DMS79 (cell line): ENCODE measurements at regions not wholly inside any gene's neighbourhood (a gene's known extent, or its start where the extent isn't known, plus 50 kb on each side); places are given as distances from the start of the nearest gene placed in this dataset.

Experiments
- DNase-seq: peaks from one replicate; lab custom pipeline; 2025; lab: John Stamatoyannopoulos, UW

DNA sequence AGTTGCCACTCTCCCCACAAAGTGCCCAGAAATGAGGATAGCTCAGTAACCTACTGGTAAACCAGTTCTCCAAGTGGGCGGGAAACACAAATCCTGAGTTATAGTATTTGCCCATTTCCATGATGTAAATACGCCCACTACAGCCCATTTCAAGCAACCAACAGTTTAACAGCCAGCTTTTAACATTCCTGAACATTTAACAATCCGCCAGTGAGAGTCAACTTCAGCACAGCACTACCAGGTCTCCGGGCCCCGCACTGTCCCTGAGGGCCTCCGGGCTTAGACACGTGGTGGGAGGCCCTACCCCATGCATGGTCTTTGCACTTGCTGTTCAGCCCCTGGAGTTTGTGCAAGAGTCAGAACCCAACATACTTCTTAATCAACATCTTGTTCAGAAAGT is 132.0 kb upstream of the CTTNBP2NL start:
- no peak for DNase-seq

DNA sequence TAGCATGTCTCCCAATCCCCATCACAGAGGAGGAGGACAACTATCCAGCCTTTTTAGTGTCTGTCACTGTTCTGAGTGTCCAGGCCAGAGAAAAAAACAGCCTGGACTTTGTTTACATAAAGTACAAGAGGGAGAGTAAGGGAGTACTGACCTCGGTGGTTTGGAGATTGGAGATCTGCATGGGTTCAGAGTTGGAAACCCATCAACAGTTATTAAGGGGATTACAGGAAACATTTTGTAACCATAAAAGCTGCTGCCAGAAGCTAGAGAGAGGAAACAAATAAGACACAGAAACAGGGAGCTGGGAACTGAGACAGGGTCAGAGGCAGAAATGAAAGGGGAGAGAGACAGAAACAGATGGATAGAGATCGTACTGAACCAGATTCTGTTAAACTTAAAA is 131.5 kb upstream of the CTTNBP2NL start:
- no peak for DNase-seq

DNA sequence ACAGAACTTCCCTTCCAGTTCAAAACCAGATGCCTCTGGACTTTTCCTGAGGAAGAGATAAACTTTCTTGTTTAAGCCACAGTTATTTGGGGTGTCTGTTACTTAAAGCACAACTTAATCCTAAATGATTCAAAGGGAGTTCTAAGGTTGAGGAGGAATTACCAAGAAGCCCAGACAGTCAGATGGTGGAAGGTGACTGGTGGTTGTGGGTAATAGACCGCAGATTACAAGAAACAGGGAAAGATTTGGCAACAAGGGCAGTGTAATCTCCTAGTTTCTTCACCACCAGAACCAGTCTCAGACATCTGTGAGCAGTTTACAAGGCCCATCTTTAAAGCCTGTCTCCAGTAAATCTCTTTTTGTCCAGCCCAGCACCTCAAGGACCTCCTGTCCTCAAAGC is 130.1 kb upstream of the CTTNBP2NL start:
- DNase-seq = no peak

DNA sequence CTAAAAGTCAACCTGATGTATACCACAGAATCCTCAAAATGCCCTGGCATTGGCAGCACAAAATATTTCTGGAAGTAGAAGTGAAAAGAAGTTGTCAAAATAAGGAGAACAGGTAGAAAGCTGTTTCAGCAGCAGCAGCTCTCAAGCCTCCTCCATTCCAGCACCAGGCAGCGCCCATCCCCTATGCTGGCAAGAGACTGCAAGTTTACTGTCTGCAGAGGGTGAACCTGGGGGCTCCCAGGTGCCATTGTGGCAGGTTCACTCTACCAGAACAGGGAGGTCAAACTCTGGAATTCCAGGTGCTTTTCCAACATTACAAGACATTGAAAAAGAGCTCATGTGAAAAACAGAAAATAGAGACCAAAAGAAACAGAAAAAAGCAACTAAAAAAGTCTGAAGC is 128.8 kb upstream of the CTTNBP2NL start:
- no peak for DNase-seq

DNA sequence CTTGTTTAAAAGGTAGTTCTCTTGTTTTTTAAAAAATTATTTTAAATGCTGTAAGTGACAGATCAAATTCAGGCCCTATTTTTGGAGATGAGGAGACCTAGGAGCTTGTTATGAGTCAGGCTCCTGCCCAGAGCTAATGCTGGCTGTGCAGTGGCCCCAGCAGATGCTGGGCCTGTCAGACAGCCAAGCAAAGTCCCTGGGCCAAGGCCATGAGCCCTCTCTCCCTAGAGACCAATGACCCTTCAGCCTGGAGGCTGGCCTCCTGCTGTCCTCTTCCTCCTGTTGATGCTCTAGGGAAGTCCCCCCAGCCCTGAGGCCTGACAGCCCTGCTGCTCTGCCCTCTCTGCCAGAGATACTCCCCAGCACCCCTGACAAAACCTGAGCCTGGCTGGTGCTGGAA is 128.1 kb upstream of the CTTNBP2NL start:
- DNase-seq = no peak

DNA sequence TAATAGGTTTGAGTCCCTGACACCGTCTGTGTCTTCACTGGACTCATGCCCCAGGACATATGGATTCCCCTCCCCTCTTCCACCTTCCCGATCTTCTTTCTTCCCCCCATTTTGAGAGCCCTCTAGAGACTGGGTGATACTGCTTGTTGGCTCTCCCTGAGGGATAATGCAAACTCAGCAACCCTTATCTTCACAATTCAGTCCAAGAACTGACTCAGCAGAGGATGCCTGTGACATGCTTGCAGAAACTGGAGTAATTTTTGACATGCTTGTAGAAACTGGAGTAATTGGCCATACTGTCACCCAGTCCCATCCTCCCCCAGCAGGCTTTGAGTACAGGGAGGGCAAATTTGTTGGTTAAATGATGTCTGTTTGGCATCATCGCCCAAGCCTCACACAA is 127.6 kb upstream of the CTTNBP2NL start:
- DNase-seq = no peak

DNA sequence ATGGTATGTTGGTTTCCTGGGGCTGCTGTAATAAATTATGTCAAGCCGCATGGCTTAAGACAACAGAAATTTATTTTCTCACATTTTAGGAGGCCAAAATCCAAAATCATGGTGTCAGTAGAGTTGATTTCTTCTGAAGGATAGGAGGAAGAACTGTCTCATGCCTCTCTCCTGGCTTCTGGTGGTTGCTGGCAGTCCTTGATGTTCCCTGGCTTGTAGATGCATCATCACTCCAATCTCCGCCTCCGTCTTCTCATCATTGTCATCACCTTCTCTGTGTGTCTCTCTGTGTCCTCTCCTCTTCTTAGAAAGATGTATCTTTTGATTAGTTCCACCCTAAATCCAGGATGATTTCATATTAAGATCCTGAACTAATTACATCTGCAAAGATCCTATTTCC is 124.7 kb upstream of the CTTNBP2NL start:
- DNase-seq = no peak

DNA sequence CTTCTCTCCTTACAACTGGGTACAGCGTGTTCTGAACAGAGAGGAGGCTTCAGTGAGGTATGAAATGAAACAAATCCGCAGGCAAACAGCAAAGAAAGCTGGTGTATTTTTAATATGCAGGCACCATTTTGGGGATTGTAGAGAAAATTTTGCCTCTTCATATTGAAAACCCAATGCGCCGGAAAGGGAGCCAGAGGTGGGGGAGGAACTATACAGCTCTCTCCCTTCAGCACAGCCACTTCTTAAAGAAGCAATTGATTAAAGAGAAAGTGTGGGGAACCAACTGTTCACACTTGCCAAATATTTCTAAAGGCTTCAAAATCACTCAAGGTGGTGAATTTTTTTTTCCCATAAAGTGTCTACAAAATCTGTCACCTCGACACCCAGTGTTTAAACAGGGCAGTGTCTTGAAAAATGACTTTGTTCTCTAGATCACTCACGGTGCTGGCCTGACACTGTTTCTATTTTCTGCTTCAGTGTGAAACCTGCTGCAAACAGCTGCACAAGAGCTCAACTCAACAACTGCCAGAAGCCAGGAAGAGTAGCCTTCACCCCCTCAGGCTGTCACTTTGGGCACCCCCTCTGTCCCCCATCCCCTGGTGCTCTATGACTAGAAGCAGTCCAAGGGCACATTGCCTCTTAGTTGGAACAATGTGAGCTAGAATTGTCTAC is 123.8 kb upstream of the CTTNBP2NL start:
- no peak for DNase-seq

DNA sequence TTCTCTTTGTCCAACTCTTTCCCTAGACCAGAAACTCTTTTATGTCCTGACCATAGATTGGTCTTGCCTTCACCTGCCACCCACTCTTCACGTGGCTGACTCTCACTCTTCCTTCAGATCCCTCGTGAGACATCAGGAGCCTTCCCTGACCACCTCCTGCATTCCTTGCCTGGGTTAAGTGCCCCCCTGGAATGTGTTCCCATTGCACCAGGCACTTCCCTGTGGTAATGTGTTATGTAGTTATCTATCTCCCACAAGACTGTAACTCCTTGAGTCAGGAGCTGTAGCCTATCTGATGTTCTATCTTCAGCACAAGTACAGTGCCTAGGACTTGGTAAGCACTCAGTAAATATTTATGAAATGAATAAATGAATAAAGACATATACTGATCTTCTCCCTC is 111.2 kb upstream of the CTTNBP2NL start:
- DNase-seq = no peak

DNA sequence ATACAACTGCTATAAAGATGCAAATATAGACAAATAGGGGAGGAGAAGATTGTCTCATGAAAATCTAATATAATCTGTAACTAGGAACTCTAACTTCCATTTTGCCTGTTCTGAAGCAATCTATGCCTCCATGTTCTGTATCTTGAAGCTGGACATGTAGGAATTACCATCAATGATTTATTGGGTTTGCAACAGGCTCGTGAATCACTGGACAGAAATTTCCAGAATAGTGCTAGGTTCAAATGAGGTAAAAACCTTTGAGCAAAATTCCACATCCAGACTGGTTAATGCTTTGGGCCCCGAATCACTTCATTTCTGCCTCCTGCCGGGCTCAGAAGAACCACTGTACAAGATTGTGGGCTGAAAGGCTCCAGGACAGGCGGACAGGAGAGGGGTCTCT is 110.7 kb upstream of the CTTNBP2NL start:
- no peak for DNase-seq

DNA sequence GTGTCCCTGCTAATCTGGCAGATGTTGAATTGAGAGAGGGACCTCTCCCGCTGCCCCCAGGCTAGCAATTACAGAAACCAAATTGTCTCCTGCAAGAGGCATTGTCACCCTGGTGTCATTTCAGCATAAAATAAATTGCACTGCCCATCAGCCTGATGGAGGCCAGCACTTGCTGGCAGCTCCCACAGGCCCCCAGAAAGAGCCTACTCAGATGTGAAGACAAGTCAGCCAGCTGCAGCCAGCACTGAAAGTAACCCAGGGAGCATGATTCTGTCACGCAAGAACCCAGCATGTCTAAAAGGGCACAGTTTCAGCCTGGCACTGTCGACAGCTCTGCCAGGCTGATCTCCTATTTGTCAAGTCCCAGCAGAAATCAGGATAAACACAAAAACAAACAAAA is 110.3 kb upstream of the CTTNBP2NL start:
- no peak for DNase-seq

DNA sequence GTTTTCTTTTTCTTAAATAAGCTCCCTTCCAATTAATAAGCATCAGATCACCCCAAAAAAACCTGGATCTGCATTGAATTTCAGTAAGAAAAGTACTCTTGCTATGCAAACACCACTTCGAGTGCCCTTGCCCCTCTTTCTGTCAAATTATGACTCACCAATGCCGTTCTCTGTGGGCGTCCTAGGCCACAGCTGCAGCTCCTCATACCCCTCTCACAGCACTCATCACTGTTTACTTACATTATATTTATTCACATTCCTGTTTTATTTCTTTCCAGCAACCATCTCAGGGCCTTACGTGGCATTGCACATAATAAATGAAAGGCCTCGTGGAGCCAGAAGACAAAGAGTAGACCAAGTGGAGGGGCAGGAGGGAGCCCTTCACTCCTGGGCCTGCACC is 99.1 kb upstream of the CTTNBP2NL start:
- DNase-seq = peak; percentile 14

DNA sequence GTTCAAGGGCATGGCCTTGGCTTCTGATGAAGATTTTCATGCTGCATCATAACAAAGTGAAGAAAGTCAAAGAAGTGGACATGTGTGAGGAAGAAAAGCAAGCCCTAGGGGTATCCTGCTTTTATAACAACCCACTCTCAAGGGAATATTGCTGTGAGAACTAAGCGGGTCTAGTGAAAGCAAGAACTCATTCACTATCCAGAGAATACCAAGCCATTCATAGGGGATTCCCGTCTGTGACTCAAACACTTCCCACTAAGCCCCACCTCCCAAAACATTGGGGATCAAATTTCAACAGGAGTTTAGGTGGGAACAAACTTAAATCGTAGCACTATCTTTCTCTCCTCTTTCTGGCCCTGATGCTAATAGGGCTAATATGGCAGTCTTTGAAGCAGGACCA is 98.5 kb upstream of the CTTNBP2NL start:
- no peak for DNase-seq

DNA sequence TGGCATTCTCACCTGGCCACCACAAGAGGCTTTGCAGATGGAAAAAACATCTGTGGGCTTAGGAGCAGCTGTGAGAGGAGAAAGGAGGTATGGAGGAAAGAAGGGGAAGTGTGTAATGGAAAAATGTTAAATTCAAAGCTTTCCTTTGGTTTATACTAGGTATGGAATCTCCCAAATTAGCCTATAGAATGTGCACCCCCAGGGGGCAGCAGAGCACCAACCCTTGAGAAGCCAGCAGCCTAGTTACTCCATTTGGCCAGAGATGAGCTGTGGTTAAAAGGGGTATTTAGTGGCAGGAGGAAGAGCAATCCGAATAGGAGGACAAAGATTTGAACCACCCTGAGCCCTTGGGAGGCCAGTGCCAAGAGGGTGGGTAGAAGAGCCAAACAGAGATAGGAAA is 97.5 kb upstream of the CTTNBP2NL start:
- DNase-seq = peak; percentile 4

DNA sequence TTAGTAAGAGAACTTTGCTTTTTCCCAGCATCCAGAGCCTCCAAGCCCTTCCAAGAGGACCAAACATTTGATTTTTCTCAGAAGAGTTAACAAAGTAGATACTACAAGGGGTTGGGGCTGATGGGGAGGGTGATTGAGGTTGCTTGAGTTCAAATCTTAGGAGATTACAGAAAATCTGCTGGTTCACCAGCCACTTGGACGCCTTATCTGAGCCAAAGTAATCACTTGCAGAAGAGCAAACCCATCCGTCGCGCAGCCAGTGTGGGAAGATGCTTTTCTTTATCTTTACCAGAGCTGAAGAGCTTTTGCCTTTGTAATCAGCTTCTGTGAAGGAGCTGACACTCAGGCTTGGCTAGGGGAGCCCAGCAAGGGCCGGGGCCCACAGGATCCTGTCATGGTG is 91.9 kb upstream of the CTTNBP2NL start:
- DNase-seq = no peak

DNA sequence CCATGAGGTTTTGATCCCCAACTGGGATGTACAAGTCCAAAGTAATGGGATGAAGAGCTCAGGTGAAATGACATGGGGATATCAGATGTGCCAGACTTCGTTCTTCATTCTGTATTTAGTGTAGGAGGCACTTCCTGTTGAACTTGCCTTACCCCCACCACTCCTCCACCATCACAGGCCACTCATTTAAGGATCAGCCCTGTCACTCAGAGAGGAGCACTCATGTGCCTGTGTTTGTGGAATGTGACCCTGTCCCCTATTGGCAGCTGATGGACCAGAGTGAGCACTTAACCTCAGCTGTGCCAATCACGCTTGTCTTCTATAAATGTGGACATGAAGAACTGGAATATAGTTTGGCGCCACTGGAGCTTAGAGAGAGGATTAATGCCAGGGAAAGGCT is 91.4 kb upstream of the CTTNBP2NL start:
- DNase-seq = no peak

DNA sequence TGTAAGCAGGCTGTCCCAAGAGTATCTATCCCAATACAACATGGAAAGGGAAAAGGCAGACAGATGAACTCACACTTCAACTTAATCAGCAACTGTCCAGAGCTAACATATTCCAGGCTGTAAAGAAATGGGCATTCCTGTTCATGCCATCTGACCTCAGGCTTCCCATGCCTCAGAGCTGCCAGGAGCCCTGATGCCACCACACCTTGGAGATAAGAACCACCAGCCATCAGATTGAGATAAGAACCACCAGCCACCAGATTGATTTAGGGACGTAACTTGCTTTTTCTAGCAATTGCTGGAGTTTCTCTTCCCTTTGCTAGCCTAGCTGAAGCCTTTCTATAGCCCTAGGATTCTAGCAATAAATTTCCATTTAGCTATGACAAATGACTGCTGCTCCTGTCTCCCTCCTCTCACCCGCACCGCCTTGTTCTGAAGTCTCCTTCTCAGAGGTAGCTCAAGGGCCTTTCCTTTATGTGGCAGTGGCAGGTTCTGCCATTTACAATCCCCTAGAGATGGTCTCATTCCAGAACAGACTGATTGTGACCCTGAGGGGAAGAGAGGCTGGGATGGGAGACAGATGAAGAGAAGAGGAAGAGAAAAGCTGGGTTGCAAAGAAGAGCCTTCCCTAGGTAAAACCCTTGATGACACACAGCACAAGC is 88.0 kb upstream of the CTTNBP2NL start:
- no peak for DNase-seq

DNA sequence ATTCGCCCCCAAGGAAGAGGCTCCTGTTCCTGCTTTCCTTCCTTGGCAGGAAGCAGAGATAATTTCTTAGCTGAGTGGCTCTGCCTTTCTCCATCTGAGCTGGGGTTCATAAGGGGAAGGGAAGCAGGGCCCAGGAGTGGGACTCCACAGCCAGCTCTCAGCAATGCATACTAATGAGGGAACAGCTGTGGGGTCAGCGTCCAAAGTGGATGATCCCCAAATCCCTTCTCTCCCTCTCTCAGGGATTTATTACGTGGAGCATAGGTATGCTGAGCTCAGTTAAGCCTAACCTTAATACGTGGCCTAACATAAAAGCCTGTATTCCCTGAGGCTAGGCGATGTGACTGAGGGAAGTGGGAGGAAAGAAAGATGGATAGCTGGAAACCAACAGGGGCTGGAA is 87.3 kb upstream of the CTTNBP2NL start:
- DNase-seq = no peak

DNA sequence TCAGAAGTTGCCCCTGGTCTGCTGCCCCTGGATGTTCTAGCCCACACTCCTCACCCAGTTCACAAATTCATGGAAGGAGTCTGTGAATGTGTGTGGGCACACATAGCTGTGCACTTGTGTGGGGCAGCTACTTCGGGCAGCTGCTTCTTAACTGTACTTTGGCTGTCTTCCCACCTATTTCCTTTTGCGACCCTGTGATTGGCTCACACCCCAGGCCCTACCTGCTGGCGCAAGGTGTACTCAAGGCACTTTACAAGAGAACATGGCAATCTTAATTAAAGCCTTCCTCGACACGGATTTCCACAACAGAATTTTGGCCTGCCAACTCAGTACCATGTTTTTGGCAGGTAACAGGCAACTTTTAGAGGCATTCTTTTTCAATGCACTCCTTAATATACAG is 86.5 kb upstream of the CTTNBP2NL start:
- DNase-seq = no peak

DNA sequence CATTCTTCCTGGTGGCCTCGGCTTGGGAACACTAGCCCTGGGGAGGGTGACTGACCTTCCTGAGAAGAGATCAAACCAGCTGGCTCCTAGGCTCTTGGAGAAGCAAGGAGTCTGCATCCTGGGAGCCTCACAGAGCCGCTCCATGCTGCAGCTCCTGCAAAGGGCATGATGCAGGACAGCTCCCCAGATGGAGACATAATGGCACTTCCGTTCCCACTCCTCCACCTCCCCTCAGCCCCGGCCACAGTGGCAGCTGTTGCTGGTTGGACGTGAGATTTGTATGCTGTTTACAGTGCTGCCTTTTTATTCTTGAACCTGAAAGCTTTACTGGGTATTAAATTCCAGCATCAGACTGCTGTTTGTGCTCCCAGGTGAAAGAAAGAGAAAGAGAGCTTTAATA is 83.7 kb upstream of the CTTNBP2NL start:
- no peak for DNase-seq

DNA sequence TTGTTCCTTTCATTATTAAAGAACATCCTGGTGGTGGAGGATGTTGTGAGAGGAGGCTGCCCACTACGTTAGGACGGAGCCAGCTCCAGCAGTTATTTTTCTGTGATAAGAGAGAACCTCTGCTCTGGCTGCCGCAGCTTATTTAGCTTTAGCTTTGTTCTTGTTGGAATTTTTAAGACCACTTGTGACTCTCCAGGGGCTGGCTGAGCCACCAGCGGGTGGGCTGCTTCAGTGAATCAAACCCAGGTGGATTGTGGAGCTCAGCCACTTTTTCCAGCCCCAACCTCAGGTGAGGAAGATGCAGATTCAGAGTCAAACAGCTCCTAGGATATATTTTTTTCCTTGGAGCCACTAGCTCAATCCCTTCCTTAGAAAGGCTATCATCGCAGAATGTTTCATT is 83.1 kb upstream of the CTTNBP2NL start:
- DNase-seq = no peak

DNA sequence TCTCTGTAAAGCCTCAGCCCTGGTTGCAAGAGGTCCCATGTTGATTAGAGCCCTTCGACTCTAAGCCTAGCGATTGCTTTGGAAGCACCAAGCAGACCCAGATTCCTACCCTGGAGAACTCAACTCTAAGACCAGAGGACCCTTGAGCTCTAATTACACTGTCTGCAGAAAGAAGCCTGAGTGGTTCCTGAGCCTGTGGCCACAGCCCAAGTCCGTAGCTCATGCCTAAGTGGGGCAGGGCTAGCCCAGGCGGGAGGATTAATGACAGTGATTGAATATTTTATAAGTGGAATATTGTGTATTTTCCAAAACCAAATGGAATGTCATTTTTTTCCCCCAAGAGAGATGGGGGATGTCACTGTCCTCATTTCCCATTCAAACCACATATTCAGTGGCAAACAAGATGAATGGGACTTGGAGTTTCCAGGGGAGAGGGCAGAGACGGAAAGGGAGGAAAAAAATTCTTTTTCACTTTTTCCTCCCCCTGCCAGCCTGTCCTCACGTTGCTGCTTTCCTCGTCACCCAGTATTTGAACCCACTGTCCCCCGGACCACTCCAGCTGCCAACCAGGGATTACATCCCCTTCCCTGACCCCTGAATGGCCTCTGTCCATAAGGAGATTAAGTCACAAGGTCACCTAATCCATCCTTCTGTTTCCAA is 79.6 kb upstream of the CTTNBP2NL start:
- peak; percentile 38 for DNase-seq

DNA sequence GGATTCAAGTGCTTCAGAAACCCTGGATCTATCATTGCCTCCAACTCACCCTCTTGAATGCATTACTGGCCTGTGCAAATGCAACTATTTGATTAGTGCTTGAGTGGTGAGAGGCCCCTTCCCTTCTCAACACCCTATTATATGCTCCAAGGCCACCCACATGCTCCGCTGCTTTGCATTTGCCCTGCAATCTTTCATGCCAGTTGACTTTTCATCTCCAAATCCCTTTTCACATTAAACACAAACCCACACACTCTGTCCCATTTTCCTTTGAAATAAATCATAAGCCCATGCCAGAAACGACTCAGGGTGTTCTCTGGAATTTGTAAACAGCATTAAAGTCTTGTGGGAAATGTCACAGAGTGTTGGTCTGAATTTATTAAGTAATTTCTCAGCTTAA is 78.9 kb upstream of the CTTNBP2NL start:
- DNase-seq = peak; percentile 47

DNA sequence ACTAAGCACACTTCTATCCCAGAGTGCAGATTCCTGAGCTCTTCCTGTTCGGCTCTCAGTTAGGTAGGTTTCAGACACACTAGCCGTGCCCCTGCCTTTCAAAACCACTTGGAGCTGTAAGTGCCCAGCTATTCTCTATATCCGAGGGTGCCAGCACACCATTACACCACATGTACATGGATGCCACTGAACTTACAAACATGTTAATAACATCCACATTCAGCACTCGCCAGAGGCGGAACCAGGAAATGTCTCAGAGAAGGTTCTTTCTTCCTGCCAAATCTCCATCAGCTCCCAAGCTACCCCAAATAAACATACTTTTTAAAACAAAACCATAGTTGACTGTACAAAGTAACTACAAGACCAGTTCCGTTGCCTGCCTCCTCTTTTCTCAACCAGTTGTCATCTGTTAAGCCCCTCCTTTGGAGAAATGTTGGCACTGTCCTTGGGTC is 78.4 kb upstream of the CTTNBP2NL start:
- DNase-seq = no peak
